ENCODE measurements at regions not wholly inside any gene's neighbourhood (a gene's known extent, or its start where the extent isn't known, plus 50 kb on each side); places are given as distances from the start of the nearest gene placed in this dataset.
"Not testable (repeated sequence)": the region's sequence is repeated elsewhere in the genome, so short reads cannot be mapped to it uniquely, and the experiment has no call there.

DNA sequence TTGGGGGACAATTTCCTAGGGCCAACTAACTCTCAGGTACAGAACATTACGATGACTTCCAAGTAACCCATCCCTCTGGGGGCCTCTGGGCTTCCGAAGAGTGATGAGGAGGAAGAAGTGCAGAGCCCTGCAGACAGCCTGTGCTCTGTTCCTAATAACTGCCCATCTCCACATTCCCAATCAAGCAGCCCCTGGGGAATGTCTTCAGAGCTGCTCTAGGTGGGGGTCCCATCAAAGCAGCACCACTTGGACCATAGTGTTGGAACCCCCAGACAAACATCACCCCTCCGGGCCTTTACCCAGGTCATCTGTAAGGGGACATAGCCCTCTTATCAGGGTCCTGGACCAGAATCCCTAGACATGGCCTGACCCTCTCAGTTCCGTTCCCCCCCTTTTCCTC is 357.3 kb downstream of the NPHP4 start:
- no peak for DNase-seq (ENCODE audit: low spot score)

DNA sequence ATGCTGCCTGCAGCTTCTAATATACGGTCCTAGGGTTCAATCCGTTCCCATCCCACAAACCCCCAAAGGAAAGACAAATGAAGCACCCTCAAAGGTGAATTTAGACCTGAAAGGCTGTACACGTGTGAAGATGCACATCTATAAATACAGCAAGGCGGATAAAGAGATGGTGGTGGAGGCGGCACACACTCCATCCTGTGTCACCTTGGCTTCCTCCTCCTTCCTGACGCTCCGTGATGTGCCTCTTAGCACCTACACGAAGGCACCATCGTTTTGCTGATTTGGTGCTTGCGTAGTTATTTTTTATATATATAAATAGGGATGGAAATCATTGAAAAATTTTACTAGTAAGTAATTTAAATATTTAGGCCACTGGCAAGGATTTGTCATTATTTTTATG is 359.4 kb downstream of the NPHP4 start:
- DNase-seq (ENCODE audit: low spot score): no peak

DNA sequence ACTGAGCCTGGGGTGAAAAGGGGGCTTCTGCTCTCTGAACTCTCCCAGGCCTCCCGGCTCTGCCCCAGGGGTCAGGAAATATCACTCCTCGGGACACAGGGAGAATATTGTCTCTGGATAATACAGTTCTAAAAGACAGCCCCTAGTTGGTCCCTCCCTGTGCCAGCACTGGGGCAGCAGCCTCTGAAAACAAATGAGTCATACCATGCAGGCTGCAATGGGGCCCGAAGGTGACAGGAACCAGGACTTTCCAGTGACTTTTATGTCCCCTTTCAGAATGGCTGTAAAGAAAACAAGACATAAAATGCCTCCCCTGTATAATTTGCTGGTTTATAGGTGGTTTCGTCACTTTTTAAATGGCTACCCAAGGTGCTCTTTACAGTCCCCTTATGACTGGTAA is 360.0 kb downstream of the NPHP4 start:
- no peak for DNase-seq (ENCODE audit: low spot score)

- DNase-seq (ENCODE audit: low spot score): no peak
Observed at GRCh38 chr1:5628416-5628815, 363.8 kb downstream of the NPHP4 start.

DNA sequence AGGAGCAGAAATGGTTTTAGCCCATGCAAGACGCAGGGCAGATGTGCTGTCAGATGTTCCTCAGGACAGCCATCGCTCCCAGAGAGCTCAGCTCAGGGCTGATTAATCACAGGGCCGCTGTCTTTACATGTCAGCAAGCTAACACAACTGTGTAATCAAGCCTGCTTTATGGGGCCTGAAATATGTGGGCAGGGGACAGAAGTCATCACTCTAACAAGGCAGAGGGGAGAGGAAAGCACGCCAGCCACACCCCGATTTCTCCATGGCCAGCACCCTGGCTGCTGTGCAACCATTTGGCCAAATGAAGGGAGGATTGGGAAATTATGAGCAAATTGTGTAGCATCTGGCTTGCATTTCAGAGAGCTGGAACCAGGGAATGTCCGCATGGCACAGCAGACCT is 368.8 kb downstream of the NPHP4 start:
- DNase-seq (ENCODE audit: low spot score): no peak

DNA sequence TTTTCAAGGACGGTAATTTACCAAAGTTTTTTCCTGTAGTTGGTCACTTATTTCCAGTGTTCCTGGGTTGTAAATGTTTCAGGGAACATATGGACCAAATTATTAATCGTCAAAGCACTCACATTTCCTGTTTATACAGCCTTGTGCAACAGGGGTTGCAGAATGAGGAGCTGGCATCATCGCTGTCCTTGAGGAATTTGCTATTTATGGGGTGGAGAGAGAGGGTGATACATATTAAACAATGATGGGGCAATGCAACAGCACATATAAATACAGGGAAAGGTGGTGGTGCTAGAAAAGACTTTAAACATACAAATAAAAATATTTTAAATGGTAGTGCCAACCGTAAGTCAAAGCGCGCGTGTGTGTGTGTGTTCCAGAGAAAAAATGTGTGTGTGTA is 369.8 kb downstream of the NPHP4 start:
- DNase-seq (ENCODE audit: low spot score): no peak

- no peak for DNase-seq (ENCODE audit: low spot score)
Observed at GRCh38 chr1:5621692-5622091, 370.5 kb downstream of the NPHP4 start.

GRCh38 chr1:5620997-5621396 is 371.2 kb downstream of the NPHP4 start:
- no peak for DNase-seq (ENCODE audit: low spot score)

- DNase-seq (ENCODE audit: low spot score): no peak
Observed at GRCh38 chr1:5620418-5620817, 371.8 kb downstream of the NPHP4 start.

DNA sequence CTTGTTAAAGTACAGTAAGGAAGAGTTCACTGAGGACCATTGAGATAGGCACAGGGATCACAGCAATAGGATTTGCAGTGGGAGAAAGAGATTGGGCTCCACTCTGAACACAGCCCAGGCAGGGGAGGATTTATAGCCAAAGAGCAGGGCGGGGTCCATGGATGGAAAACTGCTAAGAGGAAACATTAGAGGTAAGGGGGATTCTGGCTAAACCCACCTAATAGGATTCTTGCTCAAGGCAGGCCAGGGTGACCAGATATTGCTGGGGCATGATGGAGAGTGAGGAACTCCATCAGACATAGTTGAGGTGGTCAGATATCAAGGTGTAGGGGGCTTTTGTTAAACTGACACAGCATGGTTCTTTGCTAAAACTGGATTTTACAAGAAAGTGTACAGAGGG is 372.8 kb downstream of the NPHP4 start:
- no peak for DNase-seq (ENCODE audit: low spot score)

DNA sequence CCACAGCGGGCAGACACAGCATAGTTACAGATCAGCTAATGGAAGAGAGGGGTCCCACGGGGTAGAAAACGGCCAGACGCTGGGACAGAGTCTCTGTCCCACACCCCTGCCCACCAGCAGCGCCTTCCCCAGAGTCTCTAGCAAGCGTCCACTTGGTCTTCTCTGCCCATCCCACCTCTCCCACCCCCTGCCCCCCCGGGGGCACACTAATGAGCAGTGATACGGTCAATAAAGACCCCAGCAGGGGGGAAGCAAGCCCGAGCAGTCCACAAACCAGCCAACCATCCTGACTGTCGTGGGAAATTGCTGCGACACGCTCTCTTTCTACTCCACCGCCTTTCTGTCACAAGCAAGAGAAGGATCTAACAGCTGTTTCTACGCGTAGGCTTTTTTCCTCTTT is 374.7 kb downstream of the NPHP4 start:
- no peak for DNase-seq (ENCODE audit: low spot score)

DNA sequence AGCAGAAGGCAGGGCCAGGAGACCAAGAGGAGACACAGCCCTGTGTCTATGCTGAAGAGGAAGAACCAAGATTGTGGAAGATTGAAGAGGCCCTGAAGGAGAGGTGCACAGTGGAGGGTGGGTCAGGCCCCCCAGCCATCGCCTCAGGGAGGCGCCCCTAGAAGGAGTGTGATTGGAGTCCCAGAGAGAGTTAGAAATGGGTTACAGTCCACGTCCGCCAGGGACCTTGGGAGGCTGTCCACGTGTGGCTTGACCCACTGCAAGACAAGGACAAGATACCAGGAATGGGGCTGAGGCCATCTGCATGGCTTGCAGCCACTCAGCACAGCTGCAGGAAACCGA is 375.1 kb downstream of the NPHP4 start:
- no peak for DNase-seq (ENCODE audit: low spot score)

DNA sequence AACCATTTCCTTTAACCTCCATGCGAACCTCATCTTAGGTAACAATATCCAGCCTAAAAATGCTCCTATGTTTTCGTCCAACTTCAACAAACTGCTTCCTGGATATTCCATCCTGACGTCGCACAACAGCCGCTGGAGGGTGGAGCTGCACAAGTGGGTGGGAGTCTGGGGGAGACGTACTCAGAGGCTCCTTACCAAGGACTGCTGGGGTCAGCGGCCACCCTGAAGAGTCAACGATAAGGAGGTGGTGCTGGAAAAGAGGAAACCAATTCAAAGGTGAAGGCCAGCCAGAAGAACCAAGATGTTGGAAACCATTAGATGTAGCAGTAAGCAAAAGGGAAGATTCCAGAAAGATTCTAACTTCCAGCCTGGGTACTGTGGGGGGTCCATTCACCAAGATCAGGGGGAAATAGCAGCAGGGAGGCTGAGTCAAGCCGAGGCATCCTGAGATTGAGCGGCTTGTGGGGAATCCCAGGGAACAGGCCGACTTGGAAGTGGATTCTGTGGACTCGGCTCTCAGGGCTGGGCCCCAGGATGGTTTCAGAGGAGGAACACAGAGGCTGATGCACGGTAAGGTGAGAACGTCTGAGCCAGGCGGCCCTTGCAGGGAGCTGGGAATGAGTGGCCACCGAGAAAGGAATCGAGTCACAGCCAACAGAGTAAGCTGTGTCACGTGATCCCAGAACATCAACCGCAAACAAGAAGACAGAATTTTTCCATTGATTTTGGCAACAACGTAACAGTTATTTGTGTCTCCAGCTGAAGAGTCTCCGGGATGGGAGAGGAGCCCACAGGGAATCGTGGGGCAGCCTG is 375.7 kb downstream of the NPHP4 start:
- no peak for DNase-seq (ENCODE audit: low spot score)

DNA sequence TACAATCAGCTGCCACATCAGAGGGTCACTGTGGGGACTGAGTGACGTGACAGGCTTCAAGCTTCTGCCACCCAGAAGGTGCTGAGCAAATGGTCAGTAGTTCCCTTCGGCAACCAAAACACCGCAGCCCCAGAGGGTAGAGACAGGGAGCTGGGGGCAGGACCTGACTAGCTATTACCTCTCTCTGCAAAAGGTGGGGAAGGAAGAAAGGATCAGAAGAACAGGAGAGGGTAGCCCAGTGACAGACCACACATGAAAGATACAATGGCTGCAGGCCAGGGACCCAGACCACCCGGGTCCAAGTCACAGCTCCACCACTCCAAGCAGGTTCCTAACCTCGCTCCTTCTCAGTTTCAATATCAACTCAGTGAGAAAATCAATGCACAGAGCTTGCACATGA is 377.1 kb downstream of the NPHP4 start:
- DNase-seq (ENCODE audit: low spot score): no peak

GRCh38 chr1:5613900-5614299 is 378.3 kb downstream of the NPHP4 start:
- no peak for DNase-seq (ENCODE audit: low spot score)

GRCh38 chr1:5611851-5612250 is 380.4 kb downstream of the NPHP4 start:
- DNase-seq (ENCODE audit: low spot score): no peak

- DNase-seq (ENCODE audit: low spot score): no peak
Observed at GRCh38 chr1:5611431-5611830, 380.8 kb downstream of the NPHP4 start.

- no peak for DNase-seq (ENCODE audit: low spot score)
Observed at GRCh38 chr1:5610432-5610831, 381.8 kb downstream of the NPHP4 start.

DNA sequence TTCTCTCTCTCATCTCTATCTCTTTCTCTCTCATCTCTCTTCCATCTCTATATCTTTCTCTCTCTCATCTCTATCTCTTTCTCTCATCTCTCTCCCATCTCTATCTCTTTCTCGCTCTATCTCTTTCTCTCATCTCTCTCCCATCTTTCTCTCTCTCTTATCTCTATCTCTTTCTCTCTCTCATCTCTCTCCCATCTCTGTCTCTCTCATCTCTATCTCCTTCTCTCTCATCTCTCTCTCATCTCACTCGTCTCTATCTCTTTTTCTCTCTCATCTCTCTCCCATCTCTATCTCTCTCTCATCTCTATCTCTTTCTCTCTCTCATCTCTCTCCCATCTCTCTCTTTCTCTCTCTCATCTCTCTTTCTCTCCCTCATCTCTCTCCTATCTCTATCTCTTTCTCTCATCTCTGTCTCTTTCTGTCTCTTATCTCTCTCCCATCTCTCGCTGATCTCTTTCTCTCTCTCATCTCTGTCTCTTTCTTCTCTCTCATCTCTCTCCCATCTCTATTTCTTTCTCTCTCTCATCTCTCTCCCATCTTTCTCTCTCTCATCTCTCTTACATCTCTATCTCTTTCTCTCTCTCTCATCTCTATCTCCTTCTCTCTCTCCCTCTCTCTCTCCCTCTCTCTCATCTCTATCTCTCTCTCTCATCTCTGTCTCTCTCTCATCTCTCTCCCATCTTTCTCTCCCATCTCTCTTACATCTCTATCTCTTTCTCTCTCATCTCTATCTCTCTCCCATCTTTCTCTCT is 388.7 kb downstream of the NPHP4 start:
- DNase-seq (ENCODE audit: low spot score): no peak

DNA sequence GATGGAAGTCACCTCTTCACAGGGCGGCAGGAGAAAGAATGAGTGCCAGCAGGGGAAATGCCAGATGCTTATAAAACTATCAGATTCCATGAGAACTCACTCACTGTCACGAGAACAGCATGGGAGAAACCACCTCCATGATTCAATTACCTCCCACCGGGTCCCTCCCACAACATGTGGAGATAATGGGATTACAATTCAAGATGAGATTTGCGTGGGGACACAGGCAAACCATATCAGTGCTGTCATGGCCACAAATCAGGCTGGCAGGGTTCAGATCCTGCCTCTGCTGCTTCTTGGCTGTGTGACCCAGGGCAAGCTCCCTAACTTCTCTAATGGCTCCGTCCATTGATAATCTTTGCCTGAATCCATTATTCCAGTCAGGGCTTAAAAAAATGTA is 389.5 kb downstream of the NPHP4 start:
- not testable (repeated sequence) for DNase-seq (ENCODE audit: low spot score)

DNA sequence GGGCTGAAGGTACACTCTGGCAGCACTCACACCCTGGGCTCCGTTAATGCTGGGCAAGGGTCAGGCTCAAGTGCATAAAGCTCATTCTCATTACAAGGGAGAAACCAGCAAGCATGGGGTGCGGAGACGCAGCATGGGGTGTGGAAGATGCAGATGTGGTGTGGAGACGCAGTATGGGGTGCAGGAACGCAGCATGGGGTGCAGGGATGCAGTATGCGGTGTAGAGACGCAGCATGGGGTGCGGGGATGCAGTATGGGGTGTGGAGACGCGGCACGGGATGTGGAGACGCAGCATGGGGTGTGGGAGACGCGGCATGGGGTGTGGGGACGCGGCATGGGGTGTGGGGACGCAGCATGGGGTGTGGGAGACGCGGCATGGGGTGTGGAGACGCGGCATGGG is 390.7 kb downstream of the NPHP4 start:
- no peak for DNase-seq (ENCODE audit: low spot score)

DNA sequence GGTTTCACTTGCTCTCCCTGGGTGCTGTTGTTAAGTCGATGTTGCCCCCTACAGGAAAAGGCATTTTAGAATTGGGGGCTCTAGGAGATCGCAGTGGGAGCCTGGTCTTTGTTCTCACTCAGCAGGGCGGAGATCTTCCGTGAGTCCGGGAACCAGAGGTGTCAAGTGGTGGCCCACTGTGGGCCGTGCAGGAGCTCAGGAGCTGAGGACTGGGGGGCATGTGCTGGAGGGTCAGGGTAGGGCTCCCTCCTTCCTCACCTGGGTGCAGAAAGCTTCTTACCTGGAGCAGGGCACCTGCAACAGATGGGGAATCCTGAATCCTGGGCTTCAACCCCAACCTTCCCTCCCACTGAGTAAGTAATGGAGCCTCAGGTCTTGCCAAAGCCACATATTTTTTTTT is 392.7 kb downstream of the NPHP4 start:
- DNase-seq (ENCODE audit: low spot score): no peak

DNA sequence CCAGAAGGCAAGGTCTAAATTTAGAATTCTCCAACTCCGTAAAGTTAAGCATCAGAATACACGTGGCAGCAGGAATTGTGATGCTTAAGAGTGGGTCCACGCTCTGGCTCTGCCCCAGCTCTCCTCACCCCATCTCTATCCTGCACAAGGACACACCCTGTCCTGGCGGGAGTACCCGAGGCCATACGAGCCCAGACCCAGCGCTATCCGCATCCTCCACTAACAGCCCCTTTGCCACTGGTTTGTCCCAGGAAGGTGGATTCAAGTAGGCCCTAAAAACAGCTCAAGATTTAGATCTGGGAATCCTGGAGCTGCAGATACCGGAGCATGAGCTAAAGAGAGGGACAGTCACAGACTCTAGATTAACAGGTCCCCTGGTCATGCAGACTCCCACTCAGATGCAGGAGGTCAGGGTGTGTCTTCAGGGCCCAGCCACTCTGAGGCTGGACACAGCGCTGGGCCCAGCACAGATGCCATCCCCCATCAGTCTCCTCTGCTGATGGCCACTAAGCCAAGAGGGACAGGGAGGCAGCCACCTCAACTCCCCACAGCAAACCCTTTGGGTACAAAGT is 393.3 kb downstream of the NPHP4 start:
- no peak for DNase-seq (ENCODE audit: low spot score)

Measured in hepatic stellate cell (primary cell).